Suprapubic skin (tissue), 4 donors: ENCODE measurements at regions not wholly inside any gene's neighbourhood (a gene's known extent, or its start where the extent isn't known, plus 50 kb on each side); places are given as distances from the start of the nearest gene placed in this dataset.

Experiments
- DNase-seq, 2 donors: peaks; one replicate each; pipeline ENCODE4 v3.0.0-alpha.2; 2019; ENCODE audit warnings: low spot score in 2 of 2
- H3K27ac ChIP-seq: fragments of 200-600 bp; sonication (generic); one replicate; pipeline ENCODE4 v1.5.1; 2019
- H3K27me3 ChIP-seq: fragments of 200-600 bp; sonication (generic); one replicate; pipeline ENCODE4 v1.5.1; 2019
- H3K36me3 ChIP-seq: fragments of 200-600 bp; sonication (generic); one replicate; pipeline ENCODE4 v1.5.1; 2019
- H3K4me1 ChIP-seq: fragments of 200-600 bp; sonication (generic); one replicate; pipeline ENCODE4 v1.5.1; 2019
- H3K4me3 ChIP-seq: fragments of 200-600 bp; sonication (generic); one replicate; pipeline ENCODE4 v1.5.1; 2019; ENCODE audit warnings: mild to moderate bottlenecking
- H3K9me3 ChIP-seq: fragments of 200-600 bp; sonication (generic); one replicate; pipeline ENCODE4 v1.5.1; 2019
- CTCF ChIP-seq, 2 donors: fragments of 200-600 bp in 1 of 2; fragments of 450-650 bp in 1 of 2; sonication (generic) in 1 of 2; IDR thresholded peaks; one replicate each; pipeline ENCODE4 v1.5.1; 2016 to 2019; ENCODE audit warnings: antibody characterized with exemption in 2 of 2, mild to moderate bottlenecking in 1 of 2, moderate library complexity in 1 of 2
- EP300 ChIP-seq: sonication (generic); formaldehyde crosslinking; IDR thresholded peaks from one replicate; pipeline ENCODE4 v1.6.1; 2017; ENCODE audit warnings: antibody characterized with exemption
- POLR2A ChIP-seq, 2 donors: fragments of 450-650 bp; IDR thresholded peaks; one replicate each; pipeline ENCODE4 v1.6.1; 2017; ENCODE audit warnings: antibody characterized with exemption in 2 of 2, mild to moderate bottlenecking in 2 of 2, moderate library complexity in 2 of 2
- POLR2AphosphoS5 ChIP-seq, 3 donors: sonication (generic); formaldehyde crosslinking; IDR thresholded peaks; one replicate each; pipeline ENCODE4 v1.6.1; 2017; ENCODE audit warnings: antibody characterized with exemption in 3 of 3
- WGBS: methylation state at CpG from one replicate; pipeline ENCODE4 v1.1.5; 2018; 5-methylcytosine and 5-hydroxymethylcytosine counted together

GRCh38 chr2:223542501-223542900 lies 59.7 kb downstream of the SCG2 start:
- no peaks in the 10 kb centered on the region for H3K27me3 ChIP-seq
- TF ChIP-seq POLR2AphosphoS5 (IDR thresholded peaks at IDR 0.05) (no peak), CTCF (IDR thresholded peaks at IDR 0.05) (no peak), POLR2A (IDR thresholded peaks at IDR 0.05) (no peak), EP300 (no peak)
- H3K27ac ChIP-seq: no peak overlapping the region
- DNase-seq: no peak
- no peaks in the 10 kb centered on the region for H3K9me3 ChIP-seq
- no peak overlapping the region for H3K4me3 ChIP-seq
- 93% methylated on average over 7 of the region's 7 CpGs for whole genome bisulfite sequencing
- H3K4me1 ChIP-seq: peaks cover 4% of the 10 kb centered on the region
- H3K36me3 ChIP-seq: no peaks in the 10 kb centered on the region

GRCh38 chr2:223545406-223545805 lies 56.8 kb downstream of the SCG2 start:
- H3K36me3 ChIP-seq: no peaks in the 10 kb centered on the region
- no peak for DNase-seq
- WGBS: 76% methylated on average over 2 of the region's 2 CpGs
- H3K27me3 ChIP-seq: peaks cover 4% of the 10 kb centered on the region
- TF ChIP-seq CTCF (IDR thresholded peaks at IDR 0.05): no peak
- no peak for TF ChIP-seq POLR2A (IDR thresholded peaks at IDR 0.05)
- no peak for TF ChIP-seq EP300
- TF ChIP-seq POLR2AphosphoS5 (IDR thresholded peaks at IDR 0.05): no peak
- H3K27ac ChIP-seq: no peak overlapping the region
- peaks cover 9% of the 10 kb centered on the region for H3K4me1 ChIP-seq
- no peaks in the 10 kb centered on the region for H3K9me3 ChIP-seq
- H3K4me3 ChIP-seq: no peak overlapping the region

- no peak for DNase-seq
- H3K27ac ChIP-seq: no peak overlapping the region
- no peaks in the 10 kb centered on the region for H3K9me3 ChIP-seq
- no peaks in the 10 kb centered on the region for H3K36me3 ChIP-seq
- H3K27me3 ChIP-seq: peaks cover 5% of the 10 kb centered on the region
- 63% methylated on average over 2 of the region's 2 CpGs for WGBS
- H3K4me3 ChIP-seq: no peak overlapping the region
- TF ChIP-seq POLR2AphosphoS5 (IDR thresholded peaks at IDR 0.05) (no peak), CTCF (IDR thresholded peaks at IDR 0.05) (no peak), EP300 (no peak), POLR2A (IDR thresholded peaks at IDR 0.05) (no peak)
- peaks cover 9% of the 10 kb centered on the region for H3K4me1 ChIP-seq
These were observed 56.3 kb downstream of the SCG2 start for GRCh38 chr2:223545830-223546229.
